Sigmoid colon (tissue), 6 donors: ENCODE measurements at regions not wholly inside any gene's neighbourhood (a gene's known extent, or its start where the extent isn't known, plus 50 kb on each side); places are given as distances from the start of the nearest gene placed in this dataset.

Experiments used
- DNase-seq: peaks from one replicate; pipeline ENCODE4 v3.0.0-alpha.2; 2019
- H3K27ac ChIP-seq, 4 donors: fragments of 200-600 bp; sonication (generic); one replicate each; pipeline ENCODE4 v1.5.1; 2016 to 2019; ENCODE audit warnings: mild to moderate bottlenecking in 1 of 4
- H3K27me3 ChIP-seq, 3 donors: fragments of 200-600 bp; sonication (generic); one replicate each; pipeline ENCODE4 v1.5.1; 2019; ENCODE audit warnings: mild to moderate bottlenecking in 1 of 3
- H3K36me3 ChIP-seq, 4 donors: fragments of 200-600 bp; sonication (generic); one replicate each; pipeline ENCODE4 v1.5.1; 2016 to 2019
- H3K4me1 ChIP-seq, 4 donors: fragments of 200-600 bp; sonication (generic); one replicate each; pipeline ENCODE4 v1.5.1; 2017 to 2019
- H3K4me3 ChIP-seq, 4 donors: fragments of 200-600 bp; sonication (generic); one replicate each; pipeline ENCODE4 v1.5.1; 2017 to 2019; ENCODE audit warnings: mild to moderate bottlenecking in 2 of 4, moderate library complexity in 1 of 4
- H3K9me3 ChIP-seq, 4 donors: fragments of 200-600 bp in 3 of 4; sonication (generic) in 3 of 4; one replicate each; pipeline versions ENCODE4 v1.5.1 to v1.6.1; 2013 to 2019
- EP300 ChIP-seq, 4 donors: sonication (generic); formaldehyde crosslinking; IDR thresholded peaks; one replicate each; pipeline ENCODE4 v1.6.1; 2017; ENCODE audit warnings: antibody characterized with exemption in 4 of 4
- POLR2A ChIP-seq, 2 donors: fragments of 450-650 bp; IDR thresholded peaks; one replicate each; pipeline ENCODE4 v1.6.1; 2016; ENCODE audit warnings: antibody characterized with exemption in 2 of 2, mild to moderate bottlenecking in 2 of 2, moderate library complexity in 2 of 2
- POLR2AphosphoS5 ChIP-seq, 4 donors: sonication (generic); formaldehyde crosslinking; IDR thresholded peaks; one replicate each; pipeline ENCODE4 v1.6.1; 2017; ENCODE audit warnings: antibody characterized with exemption in 4 of 4
- WGBS, 2 donors: extraction: QIAGEN DNeasy Blood & Tissue Kit; methylation state at CpG; one replicate each; pipeline ENCODE4 v1.1.7; 2013; 5-methylcytosine and 5-hydroxymethylcytosine counted together
- intact Hi-C: fragments of 100-400 bp; cut with DNase I; formaldehyde crosslinking; loops from one replicate; pipeline ENCODE4 v1.15.1; 2023
- TF ChIP-seq, protein P1 (sequence below), 4 experiments: fragments of 450-650 bp in 3 of 4; fragments of 200-600 bp in 1 of 4; IDR thresholded peaks; one replicate each; pipeline ENCODE4 v1.5.1; 2016 to 2019; ENCODE audit warnings: antibody characterized with exemption in 4 of 4, mild to moderate bottlenecking in 3 of 4, moderate library complexity in 2 of 4
- donor health status: healthy with polysubstance abuse.
- donor health status: healthy.

DNA sequence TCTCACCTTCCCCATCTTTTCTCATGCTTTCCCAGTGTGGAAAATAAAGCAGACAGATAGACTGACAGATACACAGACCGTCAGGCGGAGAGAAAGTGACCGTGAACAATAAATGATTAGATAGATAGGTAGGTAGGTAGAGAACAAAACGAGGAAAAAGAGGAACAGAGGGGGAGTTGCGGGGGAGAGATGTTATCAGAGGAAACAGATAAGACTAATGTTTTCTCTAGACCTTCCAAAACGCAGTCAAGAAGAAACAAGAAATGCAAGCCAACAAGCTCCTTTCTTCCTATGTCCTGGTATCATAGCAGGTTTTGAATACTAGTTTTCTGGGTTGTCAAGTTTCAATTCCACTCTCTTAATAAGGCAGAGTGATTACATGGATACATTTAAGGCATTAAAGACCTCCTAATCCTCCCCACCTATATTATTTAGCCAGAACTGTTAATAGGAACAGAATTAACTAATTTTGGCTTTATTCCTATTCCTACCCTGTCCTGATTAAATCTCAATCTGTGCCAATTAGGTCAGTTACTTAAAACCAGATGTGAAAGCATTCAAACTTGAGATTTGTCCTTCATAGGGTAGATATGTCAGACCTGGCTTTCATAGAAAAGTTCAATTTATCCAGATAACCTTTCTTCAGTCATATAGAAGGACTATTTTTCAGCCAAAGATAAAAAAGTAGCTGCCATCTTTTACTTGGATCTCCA, 89.0 kb upstream of the PTPRR start:
- intact Hi-C loops, result no loop called here
- TF ChIP-seq EP300 (IDR thresholded peaks at IDR 0.05), result no peak
- no peak for TF ChIP-seq POLR2AphosphoS5 (IDR thresholded peaks at IDR 0.05)
- no peak for TF ChIP-seq POLR2A (IDR thresholded peaks at IDR 0.05)
- TF ChIP-seq, protein P1, sequence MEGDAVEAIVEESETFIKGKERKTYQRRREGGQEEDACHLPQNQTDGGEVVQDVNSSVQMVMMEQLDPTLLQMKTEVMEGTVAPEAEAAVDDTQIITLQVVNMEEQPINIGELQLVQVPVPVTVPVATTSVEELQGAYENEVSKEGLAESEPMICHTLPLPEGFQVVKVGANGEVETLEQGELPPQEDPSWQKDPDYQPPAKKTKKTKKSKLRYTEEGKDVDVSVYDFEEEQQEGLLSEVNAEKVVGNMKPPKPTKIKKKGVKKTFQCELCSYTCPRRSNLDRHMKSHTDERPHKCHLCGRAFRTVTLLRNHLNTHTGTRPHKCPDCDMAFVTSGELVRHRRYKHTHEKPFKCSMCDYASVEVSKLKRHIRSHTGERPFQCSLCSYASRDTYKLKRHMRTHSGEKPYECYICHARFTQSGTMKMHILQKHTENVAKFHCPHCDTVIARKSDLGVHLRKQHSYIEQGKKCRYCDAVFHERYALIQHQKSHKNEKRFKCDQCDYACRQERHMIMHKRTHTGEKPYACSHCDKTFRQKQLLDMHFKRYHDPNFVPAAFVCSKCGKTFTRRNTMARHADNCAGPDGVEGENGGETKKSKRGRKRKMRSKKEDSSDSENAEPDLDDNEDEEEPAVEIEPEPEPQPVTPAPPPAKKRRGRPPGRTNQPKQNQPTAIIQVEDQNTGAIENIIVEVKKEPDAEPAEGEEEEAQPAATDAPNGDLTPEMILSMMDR (IDR thresholded peaks at IDR 0.05), result no peak

DNA sequence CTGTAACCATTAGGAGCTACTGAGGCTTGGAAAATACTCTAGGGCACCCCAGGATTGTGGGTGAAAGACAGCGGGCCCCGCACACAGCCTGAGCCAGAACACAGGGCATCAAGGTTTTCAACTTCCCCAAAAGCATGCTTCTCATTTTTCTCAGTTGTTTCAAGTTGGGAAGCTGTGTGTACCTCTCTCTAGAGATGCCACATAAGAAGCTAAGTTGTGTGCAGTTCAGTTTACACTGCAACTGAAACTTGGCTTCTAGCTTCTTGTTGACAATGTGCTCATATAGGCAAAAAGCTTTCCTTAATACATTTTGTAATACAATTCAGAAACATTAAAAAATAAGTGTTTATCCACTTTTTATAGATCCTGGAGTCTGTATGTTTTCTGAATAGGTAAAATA, 88.1 kb upstream of the PTPRR start:
- 52 to 84% methylated on average over 2 of the region's 2 CpGs for WGBS, 2 donors

More for the DNA sequence above, 89.0 kb upstream of the PTPRR start:
- Histone ChIP-seq H3K4me1 (no peaks in the 10 kb centered on the region), H3K27me3 (no peaks in the 10 kb centered on the region), H3K36me3 (no peaks in the 10 kb centered on the region), H3K27ac (no peak overlapping the region), H3K9me3 (no peaks in the 10 kb centered on the region), H3K4me3 (no peak overlapping the region)
- 63 to 79% methylated on average over 6 of the region's 6 CpGs for WGBS, 2 donors
- no peak for DNase-seq

DNA sequence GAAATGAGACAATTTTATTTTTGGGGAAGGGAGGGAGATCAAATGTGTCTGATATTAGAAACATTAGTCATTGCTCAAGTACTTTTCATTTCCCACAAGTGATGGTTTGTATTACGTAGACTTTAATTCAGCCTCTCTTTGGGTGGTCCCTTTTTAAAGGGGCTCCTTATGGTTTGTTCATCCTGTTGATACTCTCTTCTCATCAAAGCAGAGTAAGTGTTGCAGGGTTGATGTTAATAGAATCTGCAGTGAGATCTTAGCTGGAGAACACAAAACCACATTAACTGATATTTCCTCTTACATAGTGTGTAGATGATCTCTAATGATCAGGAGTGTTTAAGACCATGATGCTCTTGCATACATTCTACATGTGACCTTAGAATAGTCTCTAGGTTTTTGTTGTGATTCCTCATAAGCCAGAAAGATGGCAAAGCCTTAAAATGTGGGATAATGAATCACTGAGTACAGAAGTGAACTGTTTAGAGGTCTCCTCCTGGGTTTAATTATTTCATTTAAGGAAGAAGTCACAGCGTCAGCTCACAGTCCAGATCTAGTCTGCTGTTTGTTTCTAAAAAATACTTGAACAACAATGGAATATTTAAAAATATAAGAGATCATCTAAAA, 87.4 kb upstream of the PTPRR start:
- TF ChIP-seq EP300 (IDR thresholded peaks at IDR 0.05) (no peak), POLR2A (IDR thresholded peaks at IDR 0.05) (no peak), POLR2AphosphoS5 (IDR thresholded peaks at IDR 0.05) (no peak)
- TF ChIP-seq, protein P1 (IDR thresholded peaks at IDR 0.05), result no peak
- H3K27ac ChIP-seq, result no peak overlapping the region
- H3K4me3 ChIP-seq, result no peak overlapping the region
- intact Hi-C loops, result no loop called here
- DNase-seq, result no peak
- H3K27me3 ChIP-seq, result no peaks in the 10 kb centered on the region
- WGBS, 2 donors, result 71 to 84% methylated on average over 2 of the region's 2 CpGs
- H3K9me3 ChIP-seq, result no peaks in the 10 kb centered on the region
- no peaks in the 10 kb centered on the region for H3K4me1 ChIP-seq
- no peaks in the 10 kb centered on the region for H3K36me3 ChIP-seq

More for the DNA sequence above, 88.1 kb upstream of the PTPRR start:
- H3K27ac ChIP-seq, result no peak overlapping the region
- H3K4me1 ChIP-seq, result no peaks in the 10 kb centered on the region
- no peaks in the 10 kb centered on the region for H3K27me3 ChIP-seq
- H3K4me3 ChIP-seq, result no peak overlapping the region
- DNase-seq, result no peak
- H3K36me3 ChIP-seq, result no peaks in the 10 kb centered on the region
- TF ChIP-seq, protein P1 (IDR thresholded peaks at IDR 0.05), result no peak
- H3K9me3 ChIP-seq, result no peaks in the 10 kb centered on the region
- intact Hi-C loops, result no loop called here

DNA sequence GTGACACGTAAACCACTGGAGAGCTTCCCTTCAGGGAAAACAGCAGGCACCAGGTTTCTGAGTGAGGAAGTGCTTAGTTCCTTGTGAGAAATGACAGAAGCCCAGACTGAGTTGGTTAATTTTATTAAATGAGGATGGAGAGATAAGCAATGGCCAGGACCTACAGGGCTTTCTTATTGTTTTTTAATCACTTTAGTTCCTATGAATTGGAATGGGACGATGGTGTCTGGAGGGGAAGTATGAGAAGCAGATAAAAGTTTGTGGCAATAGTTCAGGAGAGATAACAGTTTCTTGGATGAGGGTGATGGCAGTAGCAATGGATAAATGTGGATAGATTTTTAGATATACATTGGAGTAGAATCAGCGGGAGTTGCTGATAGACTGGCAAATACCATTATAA, 86.5 kb upstream of the PTPRR start:
- H3K4me3 ChIP-seq, result no peak overlapping the region
- WGBS, 2 donors, result 77 to 91% methylated on average over 3 of the region's 3 CpGs
- no peaks in the 10 kb centered on the region for H3K27me3 ChIP-seq
- no peak for DNase-seq
- no peaks in the 10 kb centered on the region for H3K9me3 ChIP-seq
- TF ChIP-seq, protein P1 (IDR thresholded peaks at IDR 0.05), result no peak
- no peak for TF ChIP-seq POLR2A (IDR thresholded peaks at IDR 0.05)
- no peak for TF ChIP-seq POLR2AphosphoS5 (IDR thresholded peaks at IDR 0.05)
- TF ChIP-seq EP300 (IDR thresholded peaks at IDR 0.05), result no peak
- intact Hi-C loops, result no loop called here
- H3K36me3 ChIP-seq, result no peaks in the 10 kb centered on the region
- H3K27ac ChIP-seq, result no peak overlapping the region
- H3K4me1 ChIP-seq, result no peaks in the 10 kb centered on the region
